ENCODE measurements at regions not wholly inside any gene's neighbourhood (a gene's known extent, or its start where the extent isn't known, plus 50 kb on each side); places are given as distances from the start of the nearest gene placed in this dataset.

DNA sequence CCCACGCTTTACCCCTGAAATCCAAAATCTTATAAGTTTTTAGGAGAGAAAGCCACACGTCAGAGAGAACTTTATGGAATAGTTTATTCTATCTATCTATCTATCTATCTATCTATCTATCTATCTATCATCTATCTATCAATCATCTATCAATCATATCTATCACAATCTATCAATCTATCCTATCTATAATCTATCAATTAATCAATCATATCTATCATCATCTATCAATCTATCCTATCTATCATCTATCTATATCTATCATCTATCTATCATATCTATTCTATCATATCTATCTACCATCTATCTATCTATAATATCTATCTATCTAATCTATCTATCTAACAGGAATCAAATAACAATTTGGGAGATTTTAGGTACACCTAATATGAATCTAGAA is 115.1 kb downstream of the FGF9 start:
- TF ChIP-seq, protein P1, sequence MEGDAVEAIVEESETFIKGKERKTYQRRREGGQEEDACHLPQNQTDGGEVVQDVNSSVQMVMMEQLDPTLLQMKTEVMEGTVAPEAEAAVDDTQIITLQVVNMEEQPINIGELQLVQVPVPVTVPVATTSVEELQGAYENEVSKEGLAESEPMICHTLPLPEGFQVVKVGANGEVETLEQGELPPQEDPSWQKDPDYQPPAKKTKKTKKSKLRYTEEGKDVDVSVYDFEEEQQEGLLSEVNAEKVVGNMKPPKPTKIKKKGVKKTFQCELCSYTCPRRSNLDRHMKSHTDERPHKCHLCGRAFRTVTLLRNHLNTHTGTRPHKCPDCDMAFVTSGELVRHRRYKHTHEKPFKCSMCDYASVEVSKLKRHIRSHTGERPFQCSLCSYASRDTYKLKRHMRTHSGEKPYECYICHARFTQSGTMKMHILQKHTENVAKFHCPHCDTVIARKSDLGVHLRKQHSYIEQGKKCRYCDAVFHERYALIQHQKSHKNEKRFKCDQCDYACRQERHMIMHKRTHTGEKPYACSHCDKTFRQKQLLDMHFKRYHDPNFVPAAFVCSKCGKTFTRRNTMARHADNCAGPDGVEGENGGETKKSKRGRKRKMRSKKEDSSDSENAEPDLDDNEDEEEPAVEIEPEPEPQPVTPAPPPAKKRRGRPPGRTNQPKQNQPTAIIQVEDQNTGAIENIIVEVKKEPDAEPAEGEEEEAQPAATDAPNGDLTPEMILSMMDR (IDR thresholded peaks at IDR 0.05; ENCODE audit: low read depth, low read length): no peak
- TF ChIP-seq POLR2A (IDR thresholded peaks at IDR 0.05; ENCODE audit: extremely low read depth, insufficient read length): no peak
